AG09309 (cell line): ENCODE measurements at regions not wholly inside any gene's neighbourhood (a gene's known extent, or its start where the extent isn't known, plus 50 kb on each side); places are given as distances from the start of the nearest gene placed in this dataset.

Source experiments
- DNase-seq: peaks from one replicate; pipeline ENCODE4 v3.0.0-alpha.2; 2010; ENCODE audit warnings: low read depth
- H3K4me3 ChIP-seq: 2 replicates; pipeline ENCODE4 v1.5.1; 2011; ENCODE audit warnings: mild to moderate bottlenecking, low read depth, low read length, moderate library complexity; ENCODE audit not compliant: control insufficient read depth
- CTCF ChIP-seq: IDR thresholded peaks from 2 replicates; pipeline ENCODE4 v1.5.1; 2011; ENCODE audit warnings: mild to moderate bottlenecking, low read depth, low read length, inconsistent platforms; ENCODE audit not compliant: insufficient read depth, control insufficient read depth; ENCODE audit errors: missing control alignments

- TF ChIP-seq CTCF: no peak
- no peak for DNase-seq
Observed at GRCh38 chr22:26757496-26757895, 100.1 kb downstream of the MIAT start.

GRCh38 chr22:26762503-26763472 is 105.4 kb downstream of the MIAT start:
- no peak for TF ChIP-seq CTCF
- H3K4me3 ChIP-seq: no peak overlapping the region
- no peak for DNase-seq

More at GRCh38 chr22:26757496-26757895, 100.1 kb downstream of the MIAT start:
- no peak overlapping the region for H3K4me3 ChIP-seq

GRCh38 chr22:26763633-26764361 is 106.4 kb downstream of the MIAT start:
- no peak for TF ChIP-seq CTCF
- no peak overlapping the region for H3K4me3 ChIP-seq
- DNase-seq: peak; percentile 11

- TF ChIP-seq CTCF: no peak
- no peak overlapping the region for H3K4me3 ChIP-seq
- no peak for DNase-seq
Observed at GRCh38 chr22:26766510-26767350, 109.3 kb downstream of the MIAT start.

- no peak for DNase-seq
- TF ChIP-seq CTCF: no peak
- H3K4me3 ChIP-seq: no peak overlapping the region
Observed at GRCh38 chr22:26767351-26768155, 110.2 kb downstream of the MIAT start.
